ENCODE measurements at regions not wholly inside any gene's neighbourhood (a gene's known extent, or its start where the extent isn't known, plus 50 kb on each side); places are given as distances from the start of the nearest gene placed in this dataset.

GRCh38 chr15:38671006-38671387 lies 106.4 kb upstream of the RASGRP1 start:
- Mint-ChIP-seq H3K4me3 (no peak overlapping the region), H3K27ac (no peak overlapping the region), H3K4me1 (no peaks in the 10 kb centered on the region), H3K36me3 (ENCODE audit: low read depth) (no peaks in the 10 kb centered on the region), H3K9me3 (no peaks in the 10 kb centered on the region), H3K27me3 (ENCODE audit: low read depth) (peaks cover 4% of the 10 kb centered on the region)
- no peak for TF ChIP-seq CTCF (IDR thresholded peaks at IDR 0.05; ENCODE audit: unreplicated experiment in 3 of 3)

GRCh38 chr15:38671675-38672254 lies 107.2 kb upstream of the RASGRP1 start:
- TF ChIP-seq CTCF (IDR thresholded peaks at IDR 0.05; ENCODE audit: unreplicated experiment in 3 of 3), result no peak
- no peak overlapping the region for H3K27ac Mint-ChIP-seq
- H3K4me3 Mint-ChIP-seq, result no peak overlapping the region
- H3K27me3 Mint-ChIP-seq (ENCODE audit: low read depth), result peaks cover 4% of the 10 kb centered on the region
- no peaks in the 10 kb centered on the region for H3K4me1 Mint-ChIP-seq
- H3K9me3 Mint-ChIP-seq, result no peaks in the 10 kb centered on the region
- no peaks in the 10 kb centered on the region for H3K36me3 Mint-ChIP-seq (ENCODE audit: low read depth)

- no peaks in the 10 kb centered on the region for H3K9me3 Mint-ChIP-seq
- H3K27ac Mint-ChIP-seq, result no peak overlapping the region
- H3K4me1 Mint-ChIP-seq, result no peaks in the 10 kb centered on the region
- H3K36me3 Mint-ChIP-seq (ENCODE audit: low read depth), result no peaks in the 10 kb centered on the region
- H3K27me3 Mint-ChIP-seq (ENCODE audit: low read depth), result peaks cover 4% of the 10 kb centered on the region
- TF ChIP-seq CTCF (IDR thresholded peaks at IDR 0.05; ENCODE audit: unreplicated experiment in 3 of 3), result no peak
- no peak overlapping the region for H3K4me3 Mint-ChIP-seq
Observed at GRCh38 chr15:38672273-38672672, 107.7 kb upstream of the RASGRP1 start.

- peaks cover 4% of the 10 kb centered on the region for H3K27me3 Mint-ChIP-seq (ENCODE audit: low read depth)
- no peaks in the 10 kb centered on the region for H3K9me3 Mint-ChIP-seq
- H3K36me3 Mint-ChIP-seq (ENCODE audit: low read depth), result no peaks in the 10 kb centered on the region
- no peak for TF ChIP-seq CTCF (IDR thresholded peaks at IDR 0.05; ENCODE audit: unreplicated experiment in 3 of 3)
- H3K27ac Mint-ChIP-seq, result no peak overlapping the region
- no peaks in the 10 kb centered on the region for H3K4me1 Mint-ChIP-seq
- H3K4me3 Mint-ChIP-seq, result no peak overlapping the region
Observed at GRCh38 chr15:38672814-38673670, 108.4 kb upstream of the RASGRP1 start.

GRCh38 chr15:38674448-38674847 lies 109.8 kb upstream of the RASGRP1 start:
- no peak overlapping the region for H3K4me3 Mint-ChIP-seq
- H3K36me3 Mint-ChIP-seq (ENCODE audit: low read depth), result no peaks in the 10 kb centered on the region
- H3K9me3 Mint-ChIP-seq, result no peaks in the 10 kb centered on the region
- H3K27ac Mint-ChIP-seq, result no peak overlapping the region
- no peaks in the 10 kb centered on the region for H3K4me1 Mint-ChIP-seq
- peaks cover 4% of the 10 kb centered on the region for H3K27me3 Mint-ChIP-seq (ENCODE audit: low read depth)
- TF ChIP-seq CTCF (IDR thresholded peaks at IDR 0.05; ENCODE audit: unreplicated experiment in 3 of 3), result no peak

- Mint-ChIP-seq H3K4me3 (no peak overlapping the region), H3K27ac (no peak overlapping the region), H3K4me1 (no peaks in the 10 kb centered on the region), H3K36me3 (ENCODE audit: low read depth) (no peaks in the 10 kb centered on the region), H3K9me3 (no peaks in the 10 kb centered on the region), H3K27me3 (ENCODE audit: low read depth) (peaks cover 3% of the 10 kb centered on the region)
- no peak for TF ChIP-seq CTCF (IDR thresholded peaks at IDR 0.05; ENCODE audit: unreplicated experiment in 3 of 3)
Observed at GRCh38 chr15:38678281-38678680, 113.7 kb upstream of the RASGRP1 start.
